NCI-H774 (cell line): ENCODE measurements at regions not wholly inside any gene's neighbourhood (a gene's known extent, or its start where the extent isn't known, plus 50 kb on each side); places are given as distances from the start of the nearest gene placed in this dataset.
"Not testable (repeated sequence)": the region's sequence is repeated elsewhere in the genome, so short reads cannot be mapped to it uniquely, and the experiment has no call there.

ENCODE experiments used
- DNase-seq: peaks from one replicate; lab custom pipeline; 2025; lab: John Stamatoyannopoulos, UW

DNA sequence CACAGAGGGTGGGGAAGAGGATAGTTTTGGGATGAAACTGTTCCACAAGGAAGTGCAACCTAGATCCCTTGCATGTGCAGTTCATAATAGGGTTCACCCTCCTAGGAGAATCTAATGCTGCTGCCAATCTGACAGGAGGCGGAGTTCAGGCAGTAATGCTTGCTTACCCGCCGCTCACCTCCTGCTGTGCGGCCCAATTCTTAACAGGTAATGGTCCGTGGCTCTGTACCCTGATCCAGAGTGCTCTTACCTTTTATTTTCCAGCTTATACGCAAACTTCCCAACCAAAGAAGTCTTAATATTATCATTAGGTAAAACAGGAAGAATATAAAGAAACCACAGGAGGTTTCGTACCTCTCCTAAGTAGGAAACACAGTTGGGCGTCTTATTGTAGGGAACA lies 82.7 kb upstream of the CD302 start:
- DNase-seq: no peak

DNA sequence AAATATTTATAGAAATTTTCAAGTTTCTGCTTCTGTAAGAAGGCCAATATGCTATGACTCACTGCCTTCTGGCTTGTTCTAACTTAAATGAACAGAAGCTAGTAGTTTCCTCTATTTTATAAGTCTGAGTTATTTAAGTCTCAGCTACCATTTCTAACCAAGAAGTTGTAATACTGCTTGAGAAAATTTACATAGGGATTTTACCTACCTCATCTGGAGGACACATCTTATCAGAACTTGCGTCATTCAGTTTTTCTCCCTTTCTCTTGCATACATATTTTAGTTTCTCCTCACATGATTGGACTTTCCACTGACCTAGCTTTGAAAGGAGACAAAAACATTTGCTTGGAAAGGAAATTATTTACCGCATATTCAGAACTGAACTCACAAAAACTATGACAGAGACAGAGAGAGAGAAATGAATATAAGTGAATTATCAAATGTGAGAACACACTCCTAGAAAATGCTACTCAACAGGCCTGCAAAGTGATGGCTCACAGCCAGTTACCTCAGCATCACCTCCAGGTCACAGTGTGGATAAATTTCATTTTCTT lies 81.1 kb upstream of the CD302 start:
- no peak for DNase-seq

DNA sequence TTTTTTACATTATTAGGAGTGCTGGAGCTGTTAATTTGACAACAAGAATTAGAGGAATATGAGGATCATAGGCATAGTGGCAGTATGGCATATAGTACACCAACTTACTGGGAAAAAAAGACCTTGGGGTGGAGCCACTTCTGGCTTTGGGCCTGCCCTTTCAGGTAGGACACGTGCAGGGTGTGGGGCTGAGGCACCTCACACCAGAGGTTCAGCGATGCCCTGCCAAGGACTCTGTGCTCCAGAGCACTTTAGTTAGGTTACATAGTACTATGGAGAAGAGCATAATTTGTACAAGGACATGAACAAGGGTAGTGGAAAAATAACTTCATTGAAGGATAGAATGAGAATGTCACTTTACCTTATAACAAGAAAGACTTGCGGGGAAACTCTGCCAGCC lies 77.1 kb upstream of the CD302 start:
- DNase-seq: no peak

DNA sequence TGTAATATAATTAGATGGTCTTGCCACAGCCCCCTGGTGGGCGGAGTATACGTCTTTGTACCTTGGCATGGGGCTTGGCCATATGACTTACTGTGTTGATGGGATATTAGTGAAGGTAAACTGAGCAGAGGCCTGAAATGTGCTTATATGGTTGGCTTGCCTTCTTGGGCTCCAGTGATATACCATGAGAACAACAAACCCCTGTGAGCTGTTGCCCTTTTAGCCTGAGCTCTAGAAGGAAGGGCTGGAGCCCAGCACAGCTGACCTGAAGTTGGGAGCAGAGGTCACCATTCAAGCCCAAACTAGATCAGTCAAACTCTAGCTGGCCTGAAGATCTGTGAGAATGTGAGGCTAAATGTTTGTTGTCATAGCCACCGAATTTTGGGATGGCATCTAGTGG lies 75.2 kb upstream of the CD302 start:
- no peak for DNase-seq

DNA sequence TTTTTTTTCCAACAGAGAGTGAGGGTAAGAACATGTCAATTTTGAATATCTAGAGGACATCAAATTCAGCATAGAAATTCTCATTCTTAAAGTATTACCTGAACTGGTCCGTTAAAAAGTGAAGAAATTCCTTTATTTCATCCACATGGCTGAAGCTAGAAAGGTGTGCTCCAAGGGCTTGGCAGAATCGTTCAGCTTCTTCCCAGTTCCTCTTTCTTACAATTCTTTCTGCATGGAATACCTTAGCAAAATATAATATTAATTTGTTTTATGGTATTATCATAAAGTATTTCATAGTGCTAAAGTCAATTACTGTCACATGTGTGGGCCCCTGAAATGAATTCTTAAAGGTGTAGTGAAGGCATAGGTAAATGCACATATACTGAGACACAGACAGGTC lies 74.3 kb upstream of the CD302 start:
- no peak for DNase-seq

DNA sequence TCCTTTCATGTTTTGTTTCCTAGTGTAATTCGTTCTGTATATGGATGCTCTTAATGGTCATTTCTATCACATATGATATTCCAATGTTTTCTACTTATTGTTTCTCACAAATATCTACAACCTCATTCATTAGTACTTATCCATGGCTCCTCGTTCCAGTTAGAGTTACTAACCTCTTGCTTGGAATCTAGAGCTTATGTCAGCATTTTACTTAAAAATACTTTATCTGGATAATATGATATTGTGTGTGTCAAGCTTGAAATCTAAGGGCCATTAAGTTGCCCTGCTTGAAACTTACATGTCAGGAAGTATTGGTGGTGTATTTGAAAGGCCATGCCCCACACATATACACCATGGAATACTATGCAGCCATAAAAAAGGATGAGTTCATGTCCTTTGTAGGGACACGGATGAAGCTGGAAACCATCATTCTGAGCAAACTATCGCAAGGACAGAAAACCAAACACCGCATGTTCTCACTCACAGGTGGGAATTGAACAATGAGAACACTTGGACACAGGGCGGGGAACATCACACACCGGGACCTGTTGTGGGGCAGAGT lies 70.7 kb upstream of the CD302 start:
- not testable (repeated sequence) for DNase-seq

DNA sequence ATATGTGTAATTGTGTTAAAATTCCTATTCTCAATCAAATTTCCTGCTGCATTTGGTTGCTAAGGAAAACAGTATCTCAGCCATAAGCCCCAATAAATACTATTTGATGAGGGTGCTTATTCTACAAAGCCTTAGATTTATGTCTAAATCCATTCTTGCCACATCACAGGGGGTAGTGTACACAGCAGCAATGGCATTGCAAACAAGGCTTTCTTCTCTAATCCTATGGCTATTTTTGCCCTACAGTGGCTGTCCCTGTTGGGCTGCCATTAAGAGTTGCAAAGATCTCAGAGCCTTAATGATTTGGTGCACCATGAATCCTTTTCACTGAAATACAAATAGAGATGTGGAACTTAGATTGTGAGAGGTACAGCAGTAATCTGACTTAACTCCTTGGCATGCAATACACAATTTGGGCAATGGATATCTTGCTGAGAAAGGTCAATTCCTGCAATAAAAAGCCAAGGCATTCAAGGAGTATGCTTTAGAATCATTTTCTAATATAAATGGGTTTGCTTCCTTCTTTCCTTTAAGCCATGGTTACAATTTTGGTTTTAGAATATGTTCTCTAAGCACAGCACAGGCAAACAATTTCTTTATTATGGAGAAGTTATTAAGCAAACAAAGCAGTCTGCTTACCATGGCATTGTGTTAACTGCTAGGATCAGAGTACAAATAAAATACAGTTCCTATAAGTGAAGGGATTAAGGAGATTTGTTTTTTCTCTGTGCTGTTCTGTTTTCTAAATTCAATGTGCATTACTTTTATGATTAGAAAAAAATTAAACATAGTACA lies 69.8 kb upstream of the CD302 start:
- peak; percentile 71 for DNase-seq

DNA sequence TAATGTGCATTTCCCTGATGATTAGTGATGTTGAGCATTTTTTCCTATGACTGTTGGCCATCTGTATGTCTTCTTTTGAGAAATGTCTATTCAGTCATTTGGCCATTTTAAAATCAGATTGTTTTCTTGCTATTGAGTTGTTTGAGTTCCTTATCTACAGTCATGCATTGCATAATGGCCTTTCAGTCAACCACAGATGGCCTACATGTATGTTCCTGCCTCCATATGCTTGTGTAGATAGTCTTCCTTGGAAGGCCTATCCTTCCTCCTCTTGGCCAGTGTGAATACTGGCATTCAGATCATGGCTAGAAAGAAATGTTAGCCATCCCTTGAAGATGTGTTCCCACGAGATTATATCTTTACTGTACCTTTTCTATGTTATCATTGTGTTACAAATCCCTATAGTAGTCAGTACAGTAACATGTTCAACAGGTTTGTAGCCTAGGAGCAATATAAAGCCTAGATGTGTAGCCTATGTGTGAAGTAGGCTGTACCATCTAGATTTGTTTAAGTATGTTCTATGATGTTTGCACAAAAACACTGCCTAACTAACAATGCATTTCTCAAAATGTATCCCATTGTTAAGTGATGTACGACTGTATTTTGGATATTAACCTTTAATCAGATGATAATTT lies 65.6 kb upstream of the CD302 start:
- no peak for DNase-seq

DNA sequence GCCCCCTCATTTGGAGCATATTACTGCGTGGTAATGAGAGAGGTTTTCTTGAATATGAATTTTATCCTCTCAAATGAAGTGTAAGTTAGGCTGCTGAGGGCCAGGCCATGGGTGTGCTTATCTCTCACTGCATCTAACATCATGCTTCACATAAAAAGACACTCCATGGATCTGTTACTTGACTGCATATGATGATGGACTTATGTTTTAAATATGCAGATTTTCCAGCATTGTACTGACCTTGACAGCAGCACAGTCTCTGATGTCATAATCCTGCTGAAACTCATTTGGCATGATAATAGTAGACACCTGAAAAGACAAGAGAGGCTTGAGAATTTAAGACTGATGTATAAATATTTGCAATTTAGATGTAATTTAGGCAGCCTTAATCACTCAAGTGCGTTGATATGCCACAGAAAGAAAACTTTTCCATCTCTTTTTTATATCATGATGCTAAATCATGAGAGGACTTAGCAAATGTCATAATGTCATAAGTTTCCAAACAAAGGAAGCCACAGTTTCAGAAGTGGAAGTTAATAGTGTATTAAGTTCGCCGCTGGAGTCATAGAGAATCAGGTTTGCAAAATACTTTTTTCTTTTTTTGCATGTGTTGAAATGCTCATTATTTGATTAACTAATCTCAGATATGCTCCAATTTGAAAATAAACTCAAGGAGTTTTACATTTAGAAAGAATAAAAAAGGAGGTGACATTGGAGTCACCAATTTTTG lies 62.7 kb upstream of the CD302 start:
- no peak for DNase-seq

DNA sequence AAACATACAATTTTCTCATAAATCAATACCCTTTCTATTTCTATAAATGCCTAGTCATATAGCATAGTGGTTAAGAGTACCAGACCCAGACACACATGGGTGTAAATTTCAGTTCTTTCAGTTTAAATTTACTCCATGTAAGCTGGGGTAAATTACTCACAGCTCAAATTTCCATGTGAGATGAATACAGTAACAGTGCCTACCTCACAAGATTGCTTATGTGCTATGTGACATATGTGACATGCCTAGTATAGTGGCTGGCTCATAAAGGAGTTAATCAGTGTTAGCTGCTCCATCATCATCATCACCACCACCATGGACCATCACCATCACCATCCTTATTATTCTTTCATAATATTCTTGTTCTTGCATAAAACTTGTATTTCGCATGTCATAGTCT lies 61.6 kb upstream of the CD302 start:
- DNase-seq: no peak

DNA sequence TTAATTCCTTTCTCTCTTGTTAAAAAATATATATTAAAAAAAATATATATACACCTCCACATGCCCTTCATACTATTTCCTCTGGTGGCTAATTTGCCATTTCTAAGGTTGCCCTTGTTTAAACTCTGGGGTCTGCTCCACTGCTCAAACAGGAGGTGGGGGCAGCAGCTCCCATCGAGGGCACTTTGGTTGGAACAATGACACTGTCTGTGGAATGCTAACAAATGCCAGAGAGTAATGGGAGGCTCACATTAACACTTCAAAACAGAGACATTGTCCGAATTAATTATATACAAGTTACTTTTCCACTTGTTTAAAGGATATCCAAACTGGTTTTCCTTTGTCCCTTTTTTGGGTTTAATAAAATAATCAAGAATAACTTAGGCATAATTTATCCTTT lies 58.8 kb upstream of the CD302 start:
- DNase-seq: no peak

DNA sequence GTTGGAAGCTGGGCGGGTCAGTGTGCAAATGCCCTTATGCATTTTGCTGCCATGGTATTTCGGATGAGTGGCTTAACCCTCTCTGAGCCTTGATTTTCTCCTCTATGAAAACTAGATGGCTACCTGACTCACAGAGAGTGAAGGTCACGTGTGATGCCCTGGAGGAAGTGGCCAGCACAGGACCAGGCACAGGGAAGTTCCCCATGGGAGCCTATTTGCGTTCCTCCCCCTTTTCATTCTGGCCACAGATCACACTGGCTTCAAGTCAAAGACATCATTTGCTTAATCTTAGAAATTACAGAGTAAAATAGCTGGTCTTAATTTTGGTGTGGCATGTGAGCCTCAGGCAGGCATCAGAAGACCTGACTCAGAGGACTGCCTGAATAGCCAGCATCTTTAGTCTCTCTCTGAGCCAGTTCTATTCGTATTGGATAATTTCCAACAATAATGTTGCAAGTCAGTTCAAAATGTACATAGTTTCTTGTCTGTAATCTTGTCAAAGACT lies 57.6 kb upstream of the CD302 start:
- DNase-seq: no peak

DNA sequence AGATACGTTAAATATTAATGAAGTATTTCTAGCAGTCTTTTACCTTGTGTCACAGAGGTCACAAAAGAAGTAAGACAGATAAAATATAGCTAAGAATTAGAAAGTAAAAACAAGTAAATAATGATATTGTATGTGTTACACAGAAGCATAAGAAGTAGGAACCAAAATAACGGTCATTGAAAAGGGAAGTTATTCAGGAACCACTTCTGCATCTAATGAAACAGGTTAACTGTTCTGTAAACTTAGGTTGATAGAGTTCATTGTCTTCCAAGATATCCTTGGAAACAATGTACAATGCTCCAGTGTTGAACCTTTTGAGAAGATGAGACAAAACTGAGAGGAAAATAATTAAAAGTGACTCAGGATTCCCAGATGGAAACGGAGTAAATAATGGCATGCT lies 57.1 kb upstream of the CD302 start:
- DNase-seq: no peak

DNA sequence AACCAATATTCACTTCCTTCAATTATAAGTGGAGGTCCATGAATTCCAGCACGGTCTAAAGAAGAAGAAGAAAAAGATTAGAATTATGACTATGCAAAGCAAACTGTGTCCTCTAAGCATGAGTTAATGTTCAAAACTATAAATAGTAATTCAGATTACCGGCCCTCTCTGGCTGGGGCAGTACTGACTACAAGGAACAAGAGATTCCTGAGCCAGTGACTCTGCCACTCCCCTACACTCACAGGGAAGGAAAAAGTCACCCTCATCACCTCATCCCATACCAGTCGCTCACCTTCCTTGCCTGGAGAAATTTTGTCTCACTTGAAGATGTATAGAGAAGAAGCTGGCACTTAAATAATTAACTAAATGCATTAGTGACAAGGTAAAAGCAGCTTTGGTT lies 56.5 kb upstream of the CD302 start:
- DNase-seq: no peak

DNA sequence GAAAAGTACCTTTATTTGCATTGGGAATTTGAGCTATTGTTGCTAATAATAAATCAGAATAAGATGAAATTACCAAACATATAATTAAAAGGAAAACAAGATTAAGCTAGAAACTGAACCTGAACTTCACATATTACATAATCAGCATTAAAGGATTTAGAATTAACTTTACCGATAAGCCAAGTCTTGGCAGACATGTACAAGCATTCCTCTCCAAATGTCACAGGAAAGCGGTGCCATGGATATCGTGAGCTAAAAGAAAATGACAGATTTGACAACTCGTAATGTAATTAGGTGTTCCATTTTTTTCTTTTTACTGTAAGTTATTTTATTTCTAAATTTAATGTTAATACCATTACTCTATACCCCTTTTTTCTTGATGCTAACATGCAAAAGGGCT lies 55.1 kb upstream of the CD302 start:
- DNase-seq: no peak

DNA sequence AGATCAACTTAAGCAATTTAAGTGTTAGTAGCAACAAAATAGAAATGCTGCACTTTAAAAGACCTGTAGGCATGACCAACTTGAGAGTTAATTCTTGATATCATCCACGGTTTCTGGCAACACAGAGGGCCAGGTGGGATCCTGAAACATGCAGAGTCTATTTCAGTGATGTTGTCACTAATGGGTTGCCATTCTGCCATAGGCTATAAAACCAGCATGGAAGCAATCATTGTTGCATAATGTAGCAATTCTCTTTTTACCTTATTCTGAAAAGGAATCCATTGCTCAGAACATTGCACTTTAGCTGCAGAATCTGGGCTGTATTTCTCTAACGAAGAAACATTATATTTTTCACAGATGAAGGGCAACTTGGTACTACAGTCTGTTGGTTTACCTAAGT lies 53.9 kb upstream of the CD302 start:
- DNase-seq: no peak

DNA sequence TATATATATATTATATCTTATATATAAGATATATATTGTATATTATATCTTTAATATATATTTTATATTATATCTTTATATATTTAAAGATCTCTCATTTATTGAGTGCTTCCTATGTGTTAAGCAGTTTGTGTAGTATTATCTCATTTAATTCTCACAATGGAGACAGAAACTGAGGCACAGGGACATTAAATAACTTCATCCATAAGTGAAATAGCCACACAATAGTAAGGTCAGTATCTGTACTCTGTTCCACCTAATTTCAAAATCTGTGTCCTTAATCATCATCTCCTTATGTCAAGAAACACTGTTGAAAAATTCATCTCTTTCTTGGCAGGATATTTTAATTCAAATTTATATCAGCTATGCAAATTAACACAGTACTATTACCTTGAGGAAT lies 52.8 kb upstream of the CD302 start:
- no peak for DNase-seq

DNA sequence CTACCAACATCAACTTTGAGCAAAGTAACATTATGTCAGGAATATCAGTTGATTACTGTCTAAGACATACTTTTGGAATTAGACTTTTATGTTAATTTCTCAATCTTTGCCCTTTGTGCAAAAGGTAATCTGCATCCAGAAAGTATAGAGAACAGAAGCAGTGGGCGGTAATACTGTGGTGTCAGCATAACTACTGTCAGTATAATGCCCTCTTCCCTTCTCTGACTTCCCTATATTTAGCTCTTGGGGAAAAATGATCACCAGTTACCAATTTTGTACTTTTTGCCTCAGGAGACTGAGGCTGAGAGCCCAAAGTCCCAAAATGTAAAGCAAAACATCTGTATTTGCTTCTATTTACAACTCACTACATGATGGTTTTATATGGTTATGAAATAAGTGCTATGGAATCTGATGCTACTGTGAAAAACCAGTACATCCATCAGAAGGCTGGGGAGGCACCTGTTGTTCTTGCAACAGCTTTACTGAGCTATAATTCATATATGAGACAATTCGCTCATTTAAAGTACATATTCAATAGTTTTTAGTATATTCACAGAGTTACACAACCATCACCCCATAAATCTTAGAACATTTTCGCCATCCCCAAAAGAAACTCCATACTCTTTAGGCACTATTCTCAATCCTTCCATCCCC lies 51.3 kb upstream of the CD302 start:
- no peak for DNase-seq
